Ishikawa (cell line): ENCODE measurements at regions not wholly inside any gene's neighbourhood (a gene's known extent, or its start where the extent isn't known, plus 50 kb on each side); places are given as distances from the start of the nearest gene placed in this dataset.

Experiments used
- CEBPB ChIP-seq: IDR thresholded peaks from 2 replicates; pipeline ENCODE4 v1.6.1; 2012
- CREB1 ChIP-seq: IDR thresholded peaks from 2 replicates; pipeline ENCODE4 v1.6.1; 2012; ENCODE audit warnings: low read depth
- EGR1 ChIP-seq: IDR thresholded peaks from 2 replicates; pipeline ENCODE4 v1.6.1; 2012
- EP300 ChIP-seq: IDR thresholded peaks from 2 replicates; pipeline ENCODE4 v1.6.1; 2012; ENCODE audit warnings: borderline replicate concordance
- NFIC ChIP-seq: IDR thresholded peaks from 2 replicates; pipeline ENCODE4 v1.6.1; 2012
- RAD21 ChIP-seq: IDR thresholded peaks from 2 replicates; pipeline ENCODE4 v1.6.1; 2012; ENCODE audit warnings: low read depth
- TAF1 ChIP-seq: IDR thresholded peaks from 2 replicates; pipeline ENCODE4 v1.6.1; 2012; ENCODE audit warnings: low read depth, mild to moderate bottlenecking
- TCF12 ChIP-seq: IDR thresholded peaks from 2 replicates; pipeline ENCODE4 v1.6.1; 2012; ENCODE audit warnings: low read depth
- TEAD4 ChIP-seq: IDR thresholded peaks from 2 replicates; pipeline ENCODE4 v1.6.1; 2012
- YY1 ChIP-seq: IDR thresholded peaks from 2 replicates; pipeline ENCODE4 v1.6.1; 2012; ENCODE audit warnings: low read depth
- ZBTB7A ChIP-seq: IDR thresholded peaks from 2 replicates; pipeline ENCODE4 v1.6.1; 2012; ENCODE audit warnings: low read depth
- TF ChIP-seq, protein P1 (sequence below): IDR thresholded peaks from 2 replicates; pipeline ENCODE4 v1.6.1; 2012; ENCODE audit warnings: low read depth, mild to moderate bottlenecking
- TF ChIP-seq, protein P2 (sequence below): IDR thresholded peaks from 2 replicates; pipeline ENCODE4 v1.6.1; 2012
- TF ChIP-seq, protein P3 (sequence below): IDR thresholded peaks from 2 replicates; pipeline ENCODE4 v1.6.1; 2012

GRCh38 chr13:47081246-47081645 lies 184.4 kb upstream of the HTR2A start:
- TF ChIP-seq EP300 (no peak), NFIC (no peak), ZBTB7A (no peak), EGR1 (no peak), CREB1 (no peak), RAD21 (no peak), YY1 (no peak), TEAD4 (no peak), TAF1 (no peak), TCF12 (no peak), CEBPB (no peak)
- TF ChIP-seq, protein P1, sequence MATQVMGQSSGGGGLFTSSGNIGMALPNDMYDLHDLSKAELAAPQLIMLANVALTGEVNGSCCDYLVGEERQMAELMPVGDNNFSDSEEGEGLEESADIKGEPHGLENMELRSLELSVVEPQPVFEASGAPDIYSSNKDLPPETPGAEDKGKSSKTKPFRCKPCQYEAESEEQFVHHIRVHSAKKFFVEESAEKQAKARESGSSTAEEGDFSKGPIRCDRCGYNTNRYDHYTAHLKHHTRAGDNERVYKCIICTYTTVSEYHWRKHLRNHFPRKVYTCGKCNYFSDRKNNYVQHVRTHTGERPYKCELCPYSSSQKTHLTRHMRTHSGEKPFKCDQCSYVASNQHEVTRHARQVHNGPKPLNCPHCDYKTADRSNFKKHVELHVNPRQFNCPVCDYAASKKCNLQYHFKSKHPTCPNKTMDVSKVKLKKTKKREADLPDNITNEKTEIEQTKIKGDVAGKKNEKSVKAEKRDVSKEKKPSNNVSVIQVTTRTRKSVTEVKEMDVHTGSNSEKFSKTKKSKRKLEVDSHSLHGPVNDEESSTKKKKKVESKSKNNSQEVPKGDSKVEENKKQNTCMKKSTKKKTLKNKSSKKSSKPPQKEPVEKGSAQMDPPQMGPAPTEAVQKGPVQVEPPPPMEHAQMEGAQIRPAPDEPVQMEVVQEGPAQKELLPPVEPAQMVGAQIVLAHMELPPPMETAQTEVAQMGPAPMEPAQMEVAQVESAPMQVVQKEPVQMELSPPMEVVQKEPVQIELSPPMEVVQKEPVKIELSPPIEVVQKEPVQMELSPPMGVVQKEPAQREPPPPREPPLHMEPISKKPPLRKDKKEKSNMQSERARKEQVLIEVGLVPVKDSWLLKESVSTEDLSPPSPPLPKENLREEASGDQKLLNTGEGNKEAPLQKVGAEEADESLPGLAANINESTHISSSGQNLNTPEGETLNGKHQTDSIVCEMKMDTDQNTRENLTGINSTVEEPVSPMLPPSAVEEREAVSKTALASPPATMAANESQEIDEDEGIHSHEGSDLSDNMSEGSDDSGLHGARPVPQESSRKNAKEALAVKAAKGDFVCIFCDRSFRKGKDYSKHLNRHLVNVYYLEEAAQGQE, result no peak
- TF ChIP-seq, protein P2, sequence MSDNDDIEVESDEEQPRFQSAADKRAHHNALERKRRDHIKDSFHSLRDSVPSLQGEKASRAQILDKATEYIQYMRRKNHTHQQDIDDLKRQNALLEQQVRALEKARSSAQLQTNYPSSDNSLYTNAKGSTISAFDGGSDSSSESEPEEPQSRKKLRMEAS, result no peak
- TF ChIP-seq, protein P3, sequence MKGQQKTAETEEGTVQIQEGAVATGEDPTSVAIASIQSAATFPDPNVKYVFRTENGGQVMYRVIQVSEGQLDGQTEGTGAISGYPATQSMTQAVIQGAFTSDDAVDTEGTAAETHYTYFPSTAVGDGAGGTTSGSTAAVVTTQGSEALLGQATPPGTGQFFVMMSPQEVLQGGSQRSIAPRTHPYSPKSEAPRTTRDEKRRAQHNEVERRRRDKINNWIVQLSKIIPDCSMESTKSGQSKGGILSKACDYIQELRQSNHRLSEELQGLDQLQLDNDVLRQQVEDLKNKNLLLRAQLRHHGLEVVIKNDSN, result no peak
